ENCODE measurements at regions not wholly inside any gene's neighbourhood (a gene's known extent, or its start where the extent isn't known, plus 50 kb on each side); places are given as distances from the start of the nearest gene placed in this dataset.
"Not testable (repeated sequence)": the region's sequence is repeated elsewhere in the genome, so short reads cannot be mapped to it uniquely, and the experiment has no call there.

DNA sequence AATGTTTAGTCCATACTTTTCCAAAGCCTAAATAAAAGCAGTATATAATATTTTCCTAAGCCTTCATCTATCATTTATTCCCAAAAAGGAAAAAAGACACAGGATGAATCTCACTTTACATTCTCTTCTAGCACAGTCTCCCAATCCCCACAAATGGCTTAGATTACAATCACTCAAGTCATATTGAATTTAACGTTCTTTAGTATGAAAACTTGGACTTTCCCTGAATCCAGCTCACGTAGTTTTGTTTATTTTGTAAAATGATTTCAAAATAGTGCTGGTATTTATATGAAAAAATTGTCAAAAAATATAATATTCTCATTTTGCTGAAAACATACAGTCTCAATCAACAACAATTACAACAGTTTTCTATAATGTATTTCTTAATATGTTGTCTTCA, 137.7 kb upstream of the CCDC150 start:
- FAIRE-seq, result no peak
- no peak for TF ChIP-seq POLR2A (IDR thresholded peaks at IDR 0.05; ENCODE audit: low read depth, low read length)
- no peak for DNase-seq (ENCODE audit: insufficient read length, low spot score)

DNA sequence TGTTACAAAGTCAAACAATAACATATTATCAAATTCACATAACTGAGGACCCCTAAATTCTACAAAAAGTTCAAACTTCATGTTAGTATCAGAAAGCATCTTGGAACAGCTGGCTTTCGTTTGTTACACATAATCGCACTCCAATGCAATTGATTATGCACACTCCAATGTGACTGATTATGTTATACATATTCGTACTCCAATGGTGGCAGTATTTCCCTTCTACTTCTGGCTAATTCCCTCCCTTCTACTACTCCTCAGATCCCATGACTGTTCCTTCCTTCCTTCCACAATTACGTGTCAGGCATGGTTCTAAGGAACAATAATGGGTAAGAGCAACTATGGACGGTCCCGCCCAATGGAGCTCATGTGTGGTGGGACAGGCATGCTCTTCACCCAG, 137.1 kb upstream of the CCDC150 start:
- no peak for DNase-seq (ENCODE audit: insufficient read length, low spot score)
- no peak for FAIRE-seq
- no peak for TF ChIP-seq POLR2A (IDR thresholded peaks at IDR 0.05; ENCODE audit: low read depth, low read length)

DNA sequence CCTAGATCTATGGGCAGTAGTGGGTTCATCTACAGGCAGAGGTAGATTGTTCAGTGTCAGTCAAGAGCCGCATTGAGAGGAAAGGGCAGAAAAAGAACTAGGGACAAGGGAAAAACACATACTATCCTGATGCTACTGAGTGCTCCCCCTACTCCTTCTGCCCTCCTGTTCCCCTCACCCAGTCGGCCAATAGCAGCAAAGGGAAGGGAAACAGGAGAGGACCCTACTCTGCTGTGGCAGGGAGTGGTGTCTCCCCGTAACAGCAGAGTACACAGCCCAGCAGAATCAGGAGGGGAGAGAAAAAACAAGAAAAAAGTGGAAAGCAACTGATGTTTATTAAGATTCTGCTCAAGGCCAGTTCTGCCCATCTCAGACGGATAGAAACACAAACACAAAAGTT, 136.1 kb upstream of the CCDC150 start:
- FAIRE-seq (no peak), DNase-seq (ENCODE audit: insufficient read length, low spot score) (no peak)
- TF ChIP-seq POLR2A (IDR thresholded peaks at IDR 0.05; ENCODE audit: low read depth, low read length), result no peak

DNA sequence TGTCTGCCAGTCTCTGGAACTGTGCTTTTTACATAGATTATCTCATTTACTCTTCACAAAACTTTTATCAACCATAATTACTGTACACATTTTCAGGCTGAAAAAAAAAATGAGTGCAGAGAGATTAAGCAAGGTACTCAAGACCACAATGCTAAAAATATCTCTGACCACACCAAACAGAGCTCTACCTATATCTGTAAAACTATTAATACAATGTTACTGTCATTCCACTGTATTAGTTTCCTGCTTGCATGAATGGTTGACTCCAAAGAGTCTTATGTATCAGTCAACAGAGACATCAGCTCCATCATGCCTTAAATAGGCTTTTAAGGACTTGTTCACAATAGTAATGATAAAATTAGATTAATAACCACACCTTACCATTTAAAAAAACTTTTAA, 134.7 kb upstream of the CCDC150 start:
- no peak for TF ChIP-seq POLR2A (IDR thresholded peaks at IDR 0.05; ENCODE audit: low read depth, low read length)
- no peak for FAIRE-seq
- DNase-seq (ENCODE audit: insufficient read length, low spot score), result no peak

DNA sequence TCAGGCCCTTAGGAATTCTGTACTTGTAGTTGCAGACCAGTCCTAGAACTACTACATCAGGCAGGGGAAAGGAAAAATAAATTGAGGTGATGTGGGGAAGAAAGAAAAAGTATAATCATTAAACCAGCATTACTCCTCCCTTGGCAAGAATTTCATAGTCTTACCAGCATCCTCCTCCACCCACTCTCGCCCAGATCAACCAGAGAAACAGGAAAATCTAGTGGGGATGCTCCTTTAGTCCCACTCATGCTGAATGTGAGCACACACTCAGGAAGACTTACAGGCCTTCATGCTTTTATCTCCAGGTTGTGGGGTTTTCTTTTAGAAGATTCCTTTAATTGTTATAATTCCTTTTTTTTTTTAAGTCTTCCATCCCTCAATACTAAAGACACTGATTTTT, 129.3 kb upstream of the CCDC150 start:
- no peak for TF ChIP-seq POLR2A (IDR thresholded peaks at IDR 0.05; ENCODE audit: low read depth, low read length)
- FAIRE-seq (no peak), DNase-seq (ENCODE audit: insufficient read length, low spot score) (no peak)

DNA sequence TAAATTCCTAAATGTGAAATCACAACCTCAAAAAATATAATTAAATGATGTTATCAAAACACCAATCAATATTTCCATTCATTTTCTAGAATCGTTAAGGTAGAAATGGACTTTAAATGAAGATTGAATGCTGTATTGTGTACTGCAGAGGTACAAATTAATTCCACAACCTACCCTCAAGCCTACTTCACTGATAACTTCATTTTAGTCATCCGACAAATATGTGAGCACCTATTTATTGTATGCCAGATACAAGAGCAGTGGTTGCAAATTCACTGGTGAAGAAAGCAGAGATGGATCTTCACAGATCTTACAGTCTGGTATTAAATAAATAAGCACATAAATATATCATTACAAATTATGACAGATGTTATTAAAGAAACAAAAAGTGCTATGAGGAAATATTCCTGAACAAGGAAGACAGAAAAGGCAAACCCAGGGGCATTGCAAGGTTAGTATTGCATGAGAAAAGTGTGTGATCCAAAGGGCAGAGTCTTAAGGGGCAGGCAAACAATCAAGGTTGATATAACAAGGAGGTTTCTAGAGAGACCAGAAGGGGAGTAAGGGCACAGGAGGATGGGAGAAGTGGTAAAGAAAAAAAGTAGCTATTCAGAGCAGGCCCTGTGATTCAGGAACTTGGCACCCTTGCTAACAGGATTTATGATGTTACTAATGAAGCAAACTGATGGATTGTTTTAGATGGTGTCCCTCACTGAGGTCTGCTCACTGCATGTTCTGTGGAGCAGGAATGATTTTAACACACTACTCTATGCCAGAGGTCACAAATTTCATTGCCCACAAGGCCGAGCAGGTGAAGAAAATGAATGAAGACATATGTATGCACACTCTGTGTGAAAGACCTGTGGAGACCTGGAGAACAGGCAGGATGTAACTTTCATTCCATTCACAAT, 128.0 kb upstream of the CCDC150 start:
- DNase-seq (ENCODE audit: insufficient read length, low spot score), result no peak
- peak; percentile 50 for FAIRE-seq
- TF ChIP-seq POLR2A (IDR thresholded peaks at IDR 0.05; ENCODE audit: low read depth, low read length), result no peak

DNA sequence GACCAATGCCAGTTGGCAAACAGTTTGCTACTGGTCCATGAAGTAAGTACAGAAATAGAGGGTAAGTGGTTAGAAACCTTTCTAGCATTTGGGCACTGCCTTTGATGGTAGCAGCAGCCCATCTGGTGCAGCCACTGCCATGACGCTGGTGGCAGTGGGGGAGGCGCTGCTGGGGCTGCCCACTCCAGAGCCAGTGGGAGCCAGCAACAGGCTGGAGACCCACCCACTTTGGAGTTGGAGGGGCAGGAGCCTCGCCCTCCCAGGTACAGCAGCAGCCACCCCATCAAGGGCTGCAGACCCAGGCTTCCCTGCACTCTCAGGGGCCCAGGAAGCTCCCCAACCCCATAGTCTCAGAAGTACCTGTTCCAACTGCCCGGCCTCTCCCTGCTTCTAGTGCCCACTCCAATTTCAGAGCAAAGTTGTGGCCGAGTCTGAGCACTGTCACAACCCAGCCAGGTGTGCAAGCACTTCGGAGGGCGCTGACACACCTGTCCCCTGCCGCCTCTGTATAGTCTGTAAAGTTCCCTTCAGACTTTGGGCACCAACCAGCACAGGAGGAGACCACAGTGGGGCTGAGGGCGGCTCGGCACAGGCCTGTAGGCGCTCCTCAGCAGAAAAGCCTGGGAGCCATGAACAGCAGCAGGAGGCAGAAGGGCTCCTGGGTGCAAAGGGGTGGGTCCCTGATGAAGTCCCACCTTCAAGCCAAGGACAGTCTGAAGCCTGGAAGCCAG, 125.6 kb upstream of the CCDC150 start:
- TF ChIP-seq POLR2A (IDR thresholded peaks at IDR 0.05; ENCODE audit: low read depth, low read length), result no peak
- DNase-seq (ENCODE audit: insufficient read length, low spot score) (no peak), FAIRE-seq (no peak)

DNA sequence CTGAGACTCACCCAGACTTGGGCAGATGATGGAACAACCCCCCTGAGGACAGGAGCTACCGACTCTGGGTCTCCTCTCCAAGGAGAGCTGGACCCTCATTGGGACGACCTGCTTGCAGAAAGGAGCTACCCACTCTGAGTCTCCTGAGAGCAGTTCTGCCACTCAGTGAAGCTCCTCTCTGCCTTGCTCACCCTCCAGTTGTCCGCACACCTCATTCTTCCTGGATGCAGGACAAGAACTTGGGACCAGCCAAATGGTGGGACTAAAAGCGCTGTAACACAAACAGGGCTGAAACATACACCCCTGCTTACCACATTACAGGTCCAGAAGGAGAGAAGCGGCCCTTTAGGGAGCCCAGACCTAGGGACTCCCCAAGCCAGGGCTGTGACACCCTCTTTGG, 124.9 kb upstream of the CCDC150 start:
- TF ChIP-seq POLR2A (IDR thresholded peaks at IDR 0.05; ENCODE audit: low read depth, low read length), result no peak
- no peak for DNase-seq (ENCODE audit: insufficient read length, low spot score)
- no peak for FAIRE-seq

DNA sequence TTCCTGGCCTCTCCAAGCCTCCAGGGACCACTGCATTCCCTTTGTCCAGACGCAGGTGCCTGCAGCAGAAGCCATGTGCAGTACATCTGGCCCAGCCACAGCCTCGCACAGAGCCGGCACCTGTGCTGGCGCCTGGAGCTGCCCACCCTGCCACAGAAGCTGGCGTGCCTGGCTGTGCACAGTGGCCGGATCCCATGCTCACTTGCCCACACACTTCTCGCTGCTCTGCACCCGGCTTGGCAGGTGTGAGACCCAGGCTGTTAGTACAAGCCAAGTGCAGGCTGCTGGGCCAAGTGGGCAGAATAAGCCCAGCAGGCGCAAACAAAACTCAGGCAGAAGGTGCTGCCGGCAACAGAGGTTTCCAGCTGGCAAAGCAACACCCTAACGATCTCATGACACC, 124.5 kb upstream of the CCDC150 start:
- DNase-seq (ENCODE audit: insufficient read length, low spot score), result no peak
- no peak for FAIRE-seq
- TF ChIP-seq POLR2A (IDR thresholded peaks at IDR 0.05; ENCODE audit: low read depth, low read length), result no peak

DNA sequence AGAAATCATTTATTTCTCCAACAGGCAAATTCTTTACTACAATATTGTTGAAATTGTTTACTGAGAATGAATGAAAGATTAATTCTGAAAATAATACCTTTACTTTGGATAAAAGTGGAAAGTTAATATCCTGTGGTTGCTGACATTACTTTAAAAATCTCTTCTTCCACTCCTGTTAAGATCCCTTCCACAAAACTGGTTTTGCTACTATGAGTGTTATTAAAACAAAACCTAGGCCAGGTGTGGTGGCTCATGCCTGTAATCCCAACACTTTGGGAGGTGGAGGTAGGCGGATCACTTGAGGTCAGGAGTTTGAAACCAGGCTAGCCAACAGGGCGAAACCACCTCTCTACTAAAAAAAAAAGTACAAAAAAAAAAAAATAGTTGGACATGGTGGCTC, 123.9 kb upstream of the CCDC150 start:
- FAIRE-seq (no peak), DNase-seq (ENCODE audit: insufficient read length, low spot score) (no peak)
- TF ChIP-seq POLR2A (IDR thresholded peaks at IDR 0.05; ENCODE audit: low read depth, low read length), result no peak

DNA sequence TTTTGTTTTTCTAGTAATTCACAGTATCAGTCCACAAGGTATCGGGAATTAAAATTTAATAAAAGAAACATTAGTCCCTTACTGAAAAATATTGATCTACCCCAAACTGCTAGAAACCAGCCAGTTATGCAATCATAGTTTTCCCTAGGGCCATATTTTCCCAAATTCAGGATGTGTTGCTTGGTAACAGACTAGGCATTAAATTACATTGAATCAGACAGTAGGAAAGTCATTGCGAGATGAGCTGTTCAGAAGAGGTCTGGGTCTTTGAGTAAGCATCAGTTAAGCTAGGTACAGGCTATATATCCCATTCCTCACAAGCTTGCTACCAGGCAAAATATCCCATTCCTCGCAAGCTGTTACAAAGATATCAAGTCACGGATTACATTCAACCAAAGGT, 123.0 kb upstream of the CCDC150 start:
- FAIRE-seq (no peak), DNase-seq (ENCODE audit: insufficient read length, low spot score) (no peak)
- TF ChIP-seq POLR2A (IDR thresholded peaks at IDR 0.05; ENCODE audit: low read depth, low read length), result no peak

DNA sequence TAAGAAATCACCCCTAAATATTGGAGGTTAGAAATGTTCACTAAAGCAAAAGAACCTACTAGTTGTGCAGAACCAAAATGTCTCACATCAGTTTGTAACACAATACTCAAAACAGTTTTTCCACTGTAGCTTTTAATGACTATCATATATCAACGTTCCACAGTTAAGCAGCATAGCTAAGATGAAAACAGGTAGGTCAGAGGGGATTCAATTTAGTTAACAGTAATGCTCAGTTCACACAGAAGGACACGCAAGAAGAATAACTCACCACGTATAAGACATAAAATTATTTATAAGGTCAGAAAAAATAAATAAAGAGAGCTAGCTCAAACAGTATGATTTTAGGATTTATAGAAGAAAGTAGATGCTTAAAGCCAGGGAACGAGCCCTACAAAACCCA, 118.9 kb upstream of the CCDC150 start:
- TF ChIP-seq POLR2A (IDR thresholded peaks at IDR 0.05; ENCODE audit: low read depth, low read length), result no peak
- FAIRE-seq (no peak), DNase-seq (ENCODE audit: insufficient read length, low spot score) (no peak)

DNA sequence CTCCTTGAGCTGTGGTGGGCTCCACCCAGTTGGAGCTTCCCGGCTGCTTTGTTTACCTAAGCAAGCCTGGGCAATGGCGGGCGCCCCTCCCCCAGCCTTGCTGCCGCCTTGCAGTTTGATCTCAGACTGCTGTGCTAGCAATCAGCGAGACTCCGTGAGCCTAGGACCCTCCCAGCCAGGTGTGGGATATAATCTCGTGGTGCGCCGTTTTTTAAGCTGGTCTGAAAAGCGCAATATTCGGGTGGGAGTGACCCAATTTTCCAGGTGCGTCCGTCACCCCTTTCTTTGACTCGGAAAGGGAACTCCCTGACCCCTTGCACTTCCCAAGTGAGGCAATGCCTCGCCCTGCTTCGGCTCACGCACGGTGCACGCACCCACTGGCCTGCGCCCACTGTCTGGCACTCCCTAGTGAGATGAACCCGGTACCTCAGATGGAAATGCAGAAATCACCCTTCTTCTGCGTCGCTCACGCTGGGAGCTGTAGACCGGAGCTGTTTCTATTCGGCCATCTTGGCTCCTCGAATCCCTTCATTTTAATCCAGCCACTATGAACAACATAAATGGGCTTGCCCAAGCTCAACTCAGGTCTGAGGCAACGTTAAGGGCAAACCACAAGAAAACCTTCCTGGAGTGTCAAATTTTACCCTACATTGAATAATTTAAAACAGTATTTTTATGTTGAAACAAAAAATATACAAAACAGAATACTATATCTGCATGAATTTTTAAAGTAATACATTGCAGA, 112.4 kb upstream of the CCDC150 start:
- not testable (repeated sequence) for DNase-seq (ENCODE audit: insufficient read length, low spot score); FAIRE-seq

DNA sequence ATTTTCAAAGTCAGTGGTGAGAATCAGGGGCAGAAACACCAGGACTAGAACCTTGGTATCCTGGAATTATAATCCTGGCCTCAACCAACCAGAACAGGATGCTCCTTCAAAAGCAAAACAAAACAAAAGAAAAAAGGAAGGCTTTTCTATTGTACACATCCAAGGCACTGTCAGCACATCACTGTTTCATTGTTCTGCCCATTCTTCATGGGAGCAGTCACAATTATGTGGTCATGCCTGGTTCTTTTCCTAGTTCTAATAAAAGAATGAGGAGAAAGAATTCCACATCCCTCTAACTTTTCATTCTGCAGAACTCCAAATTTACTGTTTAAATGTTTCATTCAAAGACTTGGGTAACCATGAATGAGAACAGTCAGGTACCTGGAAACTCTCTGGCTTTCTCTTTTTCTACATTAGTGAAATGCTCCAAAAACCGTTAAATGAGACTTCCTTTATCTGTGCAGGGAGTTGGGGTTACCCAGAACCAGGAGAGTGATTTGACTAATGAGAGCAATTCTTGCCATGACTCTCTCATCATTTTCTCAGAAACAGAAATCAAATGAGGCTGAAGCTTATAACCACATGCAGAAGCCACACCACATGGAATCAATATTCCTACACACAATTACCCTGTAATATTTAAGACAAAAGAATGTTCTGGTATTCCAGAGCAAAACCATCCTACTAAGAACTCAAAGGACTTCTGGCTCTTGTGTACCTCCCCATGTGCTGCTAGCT, 110.9 kb upstream of the CCDC150 start:
- TF ChIP-seq POLR2A (IDR thresholded peaks at IDR 0.05; ENCODE audit: low read depth, low read length), result no peak
- DNase-seq (ENCODE audit: insufficient read length, low spot score) (no peak), FAIRE-seq (no peak)

Measured in H54 (cell line).